Transverse colon (tissue), 4 donors: ENCODE measurements at regions not wholly inside any gene's neighbourhood (a gene's known extent, or its start where the extent isn't known, plus 50 kb on each side); places are given as distances from the start of the nearest gene placed in this dataset.

Experiments used
- DNase-seq: peaks from one replicate; pipeline ENCODE4 v3.0.0-alpha.2; 2019
- H3K27ac ChIP-seq, 4 donors: fragments of 200-600 bp; sonication (generic); 2 replicates each; pipeline ENCODE4 v1.5.1; 2016 to 2018; ENCODE audit warnings: inconsistent platforms in 4 of 4
- H3K27me3 ChIP-seq: fragments of 200-600 bp; sonication (generic); 2 replicates; pipeline ENCODE4 v1.5.1; 2017; ENCODE audit warnings: inconsistent platforms
- H3K36me3 ChIP-seq, 4 donors: fragments of 200-600 bp; sonication (generic); 2 replicates each; pipeline ENCODE4 v1.5.1; 2017 to 2019; ENCODE audit warnings: inconsistent platforms in 4 of 4
- H3K4me1 ChIP-seq, 4 donors: fragments of 200-600 bp; sonication (generic); 2 replicates each; pipeline ENCODE4 v1.5.1; 2017 to 2020; ENCODE audit warnings: inconsistent platforms in 4 of 4
- H3K4me3 ChIP-seq, 4 donors: fragments of 200-600 bp; sonication (generic); 1 replicate in 1 of 4; 2 replicates in 3 of 4; pipeline versions ENCODE4 v1.5.1 to v1.6.1; 2017 to 2019; ENCODE audit warnings: inconsistent platforms in 4 of 4
- H3K9me3 ChIP-seq, 2 donors: fragments of 200-600 bp; sonication (generic); 2 replicates each; pipeline ENCODE4 v1.5.1; 2017 to 2019; ENCODE audit warnings: inconsistent platforms in 2 of 2
- EP300 ChIP-seq: sonication (generic); formaldehyde crosslinking; IDR thresholded peaks from one replicate; pipeline ENCODE4 v1.6.1; 2017; ENCODE audit warnings: antibody characterized with exemption, low read depth
- POLR2A ChIP-seq: fragments of 450-650 bp; IDR thresholded peaks from one replicate; pipeline ENCODE4 v1.6.1; 2016; ENCODE audit warnings: antibody characterized with exemption, mild to moderate bottlenecking, moderate library complexity
- POLR2AphosphoS5 ChIP-seq, 3 donors: sonication (generic); formaldehyde crosslinking; IDR thresholded peaks; one replicate each; pipeline ENCODE4 v1.6.1; 2016; ENCODE audit warnings: antibody characterized with exemption in 3 of 3
- WGBS, 2 donors: methylation state at CpG; one replicate each; pipeline ENCODE4 v1.1.5; 2018; ENCODE audit warnings: low coverage in 1 of 2; 5-methylcytosine and 5-hydroxymethylcytosine counted together
- in situ Hi-C, 4 donors: fragments of 200-750 bp; cut with MboI; loops; one replicate each; pipeline versions ENCODE4 v1.15.0 to v1.15.1; 2017; ENCODE audit warnings: low sequenced_read_pairs in 3 of 4, low pct_ligation_motif_present in 1 of 4, low pct_unique_long_range_greater_than_20kb in 1 of 4
- intact Hi-C: fragments of 100-400 bp; cut with DNase I; formaldehyde crosslinking; loops from one replicate; pipeline ENCODE4 v1.15.1; 2023; ENCODE audit warnings: low total_unique reads
- TF ChIP-seq, protein P1 (sequence below), 5 experiments: fragments of 200-600 bp in 3 of 5; fragments of 450-650 bp in 2 of 5; sonication (generic) in 3 of 5; IDR thresholded peaks; 1 replicate in 2 of 5; 2 replicates in 3 of 5; pipeline ENCODE4 v1.5.1; 2016 to 2017; ENCODE audit warnings: antibody characterized with exemption in 5 of 5, inconsistent platforms in 3 of 5, mild to moderate bottlenecking in 2 of 5, moderate library complexity in 1 of 5

DNA sequence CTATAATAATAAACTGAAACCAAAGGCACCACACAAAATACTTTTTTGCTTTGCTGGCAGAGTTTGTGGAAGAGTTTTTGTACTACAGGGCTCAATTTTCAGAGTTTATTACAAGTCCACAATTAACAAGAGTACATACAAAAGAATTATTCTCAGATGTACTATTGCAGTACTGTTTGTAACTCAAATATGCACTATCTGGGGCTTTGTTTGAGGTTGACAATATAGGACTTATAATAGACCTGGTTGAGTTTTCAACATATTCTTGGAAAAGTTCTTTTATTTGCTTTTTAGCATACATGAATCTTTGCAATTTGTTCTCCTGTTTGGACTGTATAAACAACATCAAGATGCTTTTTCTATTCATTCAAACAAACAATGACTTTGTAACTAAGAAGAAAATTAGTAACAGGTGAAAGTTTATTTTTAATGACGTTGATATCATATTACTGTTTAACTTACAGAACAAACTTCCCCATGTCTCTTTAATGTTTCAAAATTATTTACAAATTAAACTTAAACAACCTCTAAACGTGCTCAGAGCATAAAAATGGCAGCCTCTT lies 407.4 kb upstream of the PRICKLE1 start:
- intact Hi-C loops, result no loop called here
- H3K4me3 ChIP-seq, result no peak overlapping the region
- no peaks in the 10 kb centered on the region for H3K27me3 ChIP-seq
- H3K36me3 ChIP-seq, result no peaks in the 10 kb centered on the region
- no peak for DNase-seq
- H3K9me3 ChIP-seq, result no peaks in the 10 kb centered on the region
- TF ChIP-seq POLR2AphosphoS5 (IDR thresholded peaks at IDR 0.05) (no peak), EP300 (no peak), POLR2A (no peak)
- TF ChIP-seq, protein P1, sequence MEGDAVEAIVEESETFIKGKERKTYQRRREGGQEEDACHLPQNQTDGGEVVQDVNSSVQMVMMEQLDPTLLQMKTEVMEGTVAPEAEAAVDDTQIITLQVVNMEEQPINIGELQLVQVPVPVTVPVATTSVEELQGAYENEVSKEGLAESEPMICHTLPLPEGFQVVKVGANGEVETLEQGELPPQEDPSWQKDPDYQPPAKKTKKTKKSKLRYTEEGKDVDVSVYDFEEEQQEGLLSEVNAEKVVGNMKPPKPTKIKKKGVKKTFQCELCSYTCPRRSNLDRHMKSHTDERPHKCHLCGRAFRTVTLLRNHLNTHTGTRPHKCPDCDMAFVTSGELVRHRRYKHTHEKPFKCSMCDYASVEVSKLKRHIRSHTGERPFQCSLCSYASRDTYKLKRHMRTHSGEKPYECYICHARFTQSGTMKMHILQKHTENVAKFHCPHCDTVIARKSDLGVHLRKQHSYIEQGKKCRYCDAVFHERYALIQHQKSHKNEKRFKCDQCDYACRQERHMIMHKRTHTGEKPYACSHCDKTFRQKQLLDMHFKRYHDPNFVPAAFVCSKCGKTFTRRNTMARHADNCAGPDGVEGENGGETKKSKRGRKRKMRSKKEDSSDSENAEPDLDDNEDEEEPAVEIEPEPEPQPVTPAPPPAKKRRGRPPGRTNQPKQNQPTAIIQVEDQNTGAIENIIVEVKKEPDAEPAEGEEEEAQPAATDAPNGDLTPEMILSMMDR (IDR thresholded peaks at IDR 0.05), result no peak
- no peak overlapping the region for H3K27ac ChIP-seq
- 25 to 34% methylated on average over 2 of the region's 2 CpGs for WGBS, 2 donors
- H3K4me1 ChIP-seq, result no peaks in the 10 kb centered on the region
- in situ Hi-C loops, result no loop called here

DNA sequence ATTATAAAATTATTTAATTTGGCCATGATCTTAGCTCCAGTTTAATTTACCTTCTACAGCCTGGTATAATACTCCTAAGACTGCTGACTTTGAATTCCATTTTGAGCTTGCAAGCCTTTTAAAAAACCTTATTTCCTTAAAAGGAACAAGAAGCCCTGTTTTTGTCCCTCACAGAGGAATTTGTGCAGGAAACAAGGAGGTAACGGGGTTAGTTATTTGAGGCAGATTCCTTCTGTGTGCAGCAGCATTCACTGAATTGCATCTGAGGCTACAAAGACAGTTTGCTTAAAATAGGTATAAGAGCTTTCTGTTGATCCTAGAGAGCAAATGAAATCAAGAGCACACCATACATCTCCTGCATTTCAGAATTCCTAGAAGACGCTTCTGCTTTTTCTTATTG lies 403.3 kb upstream of the PRICKLE1 start:
- no peak overlapping the region for H3K27ac ChIP-seq
- 70 to 75% methylated on average over 2 of the region's 2 CpGs for WGBS, 2 donors
- in situ Hi-C loops, result no loop called here

DNA sequence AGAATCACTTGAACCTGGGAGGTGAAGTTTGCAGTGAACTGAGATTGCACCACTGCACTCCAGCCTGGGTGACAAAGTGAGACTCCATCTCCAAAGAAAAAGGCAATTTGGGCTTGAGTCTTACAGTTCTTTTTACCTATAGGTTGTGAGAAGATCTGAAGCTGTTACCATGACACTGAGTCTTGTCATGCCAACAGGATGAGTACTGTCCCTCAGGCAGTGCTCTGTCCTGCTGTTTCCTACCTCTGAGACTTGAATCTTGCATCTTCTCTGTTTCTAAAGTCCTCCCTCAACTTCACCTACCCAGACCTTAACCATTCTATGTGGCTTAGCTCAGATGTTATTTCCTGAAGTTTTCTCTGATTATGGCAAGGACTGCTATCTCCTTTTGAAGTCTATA lies 400.8 kb upstream of the PRICKLE1 start:
- intact Hi-C loops, result no loop called here
- Histone ChIP-seq H3K4me1 (no peaks in the 10 kb centered on the region), H3K4me3 (no peak overlapping the region), H3K36me3 (no peaks in the 10 kb centered on the region), H3K27ac (no peak overlapping the region), H3K27me3 (no peaks in the 10 kb centered on the region), H3K9me3 (no peaks in the 10 kb centered on the region)
- in situ Hi-C loops, result no loop called here
- TF ChIP-seq, protein P1 (IDR thresholded peaks at IDR 0.05), result no peak
- TF ChIP-seq POLR2AphosphoS5 (IDR thresholded peaks at IDR 0.05) (no peak), EP300 (no peak), POLR2A (no peak)
- no peak for DNase-seq

More for the DNA sequence above, 403.3 kb upstream of the PRICKLE1 start:
- Histone ChIP-seq H3K9me3 (no peaks in the 10 kb centered on the region), H3K4me1 (no peaks in the 10 kb centered on the region), H3K27me3 (no peaks in the 10 kb centered on the region), H3K36me3 (no peaks in the 10 kb centered on the region), H3K4me3 (no peak overlapping the region)
- TF ChIP-seq EP300, result no peak
- TF ChIP-seq, protein P1 (IDR thresholded peaks at IDR 0.05), result no peak
- TF ChIP-seq POLR2AphosphoS5 (IDR thresholded peaks at IDR 0.05), result no peak
- no peak for TF ChIP-seq POLR2A
- intact Hi-C loops, result no loop called here
- no peak for DNase-seq

DNA sequence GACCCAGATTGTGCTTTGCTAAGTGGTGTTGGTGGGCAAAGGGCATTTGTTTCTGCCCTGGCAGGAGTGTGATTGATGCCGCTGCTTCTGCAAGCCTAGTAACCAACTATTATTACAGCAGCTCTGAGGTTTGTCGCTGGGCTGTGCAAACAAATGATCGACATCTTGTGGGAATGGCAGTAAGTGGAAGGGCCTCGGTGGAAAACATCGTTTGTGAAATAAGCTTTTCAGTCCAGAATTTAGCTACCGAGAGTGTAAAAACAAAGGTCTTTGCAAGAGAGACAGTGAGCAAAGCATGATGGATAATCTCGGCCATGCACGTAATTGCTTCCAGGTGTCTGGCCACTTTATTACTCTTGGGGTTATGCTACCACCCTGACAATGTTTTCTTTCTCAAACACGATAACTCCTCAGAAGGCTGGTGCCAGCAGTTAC lies 397.7 kb upstream of the PRICKLE1 start:
- Histone ChIP-seq H3K27ac (no peak overlapping the region), H3K9me3 (no peaks in the 10 kb centered on the region), H3K4me3 (no peak overlapping the region), H3K27me3 (no peaks in the 10 kb centered on the region), H3K36me3 (no peaks in the 10 kb centered on the region), H3K4me1 (no peaks in the 10 kb centered on the region)
- 41 to 59% methylated on average over 9 of the region's 9 CpGs for WGBS, 2 donors
- in situ Hi-C loops (no loop called here), intact Hi-C loops (no loop called here)
- DNase-seq, result no peak
- TF ChIP-seq POLR2AphosphoS5 (IDR thresholded peaks at IDR 0.05) (no peak), EP300 (no peak), POLR2A (no peak)
- TF ChIP-seq, protein P1 (IDR thresholded peaks at IDR 0.05), result no peak
